ENCODE measurements at regions not wholly inside any gene's neighbourhood (a gene's known extent, or its start where the extent isn't known, plus 50 kb on each side); places are given as distances from the start of the nearest gene placed in this dataset.

GRCh38 chr6:137782166-137783039 lies 84.7 kb upstream of the TNFAIP3 start:
- no peak for TF ChIP-seq JUND (IDR thresholded peaks at IDR 0.05; ENCODE audit: low read depth)
- in situ Hi-C loops (cut with HindIII; ENCODE audit: low pct_unique_long_range_greater_than_20kb, low sequenced_read_pairs): no loop called here
- DNase-seq (ENCODE audit: low read depth in 1 of 2, low spot score in 1 of 2): no peak

DNA sequence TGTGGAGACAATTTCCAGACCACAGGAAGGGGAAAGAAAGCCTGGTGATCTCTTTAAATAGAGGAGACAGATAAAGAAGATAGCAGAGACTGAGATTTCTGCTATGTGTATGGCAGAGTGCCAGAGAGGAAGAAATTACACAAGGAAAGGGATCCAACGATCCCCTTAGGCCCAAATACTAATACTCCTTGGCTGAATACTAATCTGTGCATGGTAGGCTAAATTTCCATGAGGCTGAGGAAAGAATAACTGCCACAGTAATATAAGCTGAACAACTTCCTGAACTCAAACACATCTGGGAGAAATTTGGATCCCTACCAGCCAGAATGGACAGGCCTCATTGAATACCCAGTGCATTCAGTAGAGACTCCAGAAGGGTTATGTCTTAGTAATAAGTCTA lies 83.3 kb upstream of the TNFAIP3 start:
- no peak for DNase-seq (ENCODE audit: low read depth in 1 of 2, low spot score in 1 of 2)
- in situ Hi-C loops (cut with HindIII; ENCODE audit: low pct_unique_long_range_greater_than_20kb, low sequenced_read_pairs): no loop called here
- no peak for TF ChIP-seq JUND (IDR thresholded peaks at IDR 0.05; ENCODE audit: low read depth)

GRCh38 chr6:137784583-137784982 lies 82.5 kb upstream of the TNFAIP3 start:
- in situ Hi-C loops (cut with HindIII; ENCODE audit: low pct_unique_long_range_greater_than_20kb, low sequenced_read_pairs): no loop called here
- no peak for DNase-seq (ENCODE audit: low read depth in 1 of 2, low spot score in 1 of 2)
- no peak for TF ChIP-seq JUND (IDR thresholded peaks at IDR 0.05; ENCODE audit: low read depth)

- DNase-seq (ENCODE audit: low read depth in 1 of 2, low spot score in 1 of 2): no peak
- in situ Hi-C loops (cut with HindIII; ENCODE audit: low pct_unique_long_range_greater_than_20kb, low sequenced_read_pairs): no loop called here
- no peak for TF ChIP-seq JUND (IDR thresholded peaks at IDR 0.05; ENCODE audit: low read depth)
These were observed 80.0 kb upstream of the TNFAIP3 start for GRCh38 chr6:137787016-137787415.

DNA sequence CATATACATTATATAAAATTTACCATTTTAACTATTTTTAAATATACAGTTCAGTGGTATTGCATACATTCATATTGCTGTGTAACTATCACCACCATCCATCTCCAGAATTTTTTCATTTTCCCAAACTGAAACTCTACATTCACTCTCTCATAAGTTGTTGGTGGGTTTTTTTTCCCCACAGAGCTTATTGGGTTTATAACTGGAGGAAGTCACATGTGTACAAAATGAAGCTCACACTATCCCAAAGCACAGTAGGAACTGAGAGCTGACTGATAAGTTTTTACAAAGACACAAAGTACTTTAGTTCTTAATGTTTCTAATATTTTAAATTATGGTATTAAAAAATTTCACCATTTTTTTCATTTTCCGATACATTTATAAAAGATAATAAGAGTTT lies 78.8 kb upstream of the TNFAIP3 start:
- in situ Hi-C loops (cut with HindIII; ENCODE audit: low pct_unique_long_range_greater_than_20kb, low sequenced_read_pairs): no loop called here
- TF ChIP-seq JUND (IDR thresholded peaks at IDR 0.05; ENCODE audit: low read depth): no peak

GRCh38 chr6:137791281-137792159 lies 75.5 kb upstream of the TNFAIP3 start:
- no peak for DNase-seq (ENCODE audit: low read depth in 1 of 2, low spot score in 1 of 2)
- in situ Hi-C loops (cut with HindIII; ENCODE audit: low pct_unique_long_range_greater_than_20kb, low sequenced_read_pairs): no loop called here
- TF ChIP-seq JUND (IDR thresholded peaks at IDR 0.05; ENCODE audit: low read depth): no peak

More for the DNA sequence above, 78.8 kb upstream of the TNFAIP3 start:
- DNase-seq (ENCODE audit: low read depth in 1 of 2, low spot score in 1 of 2): no peak

GRCh38 chr6:137792160-137793033 lies 74.7 kb upstream of the TNFAIP3 start:
- TF ChIP-seq JUND (IDR thresholded peaks at IDR 0.05; ENCODE audit: low read depth): no peak
- no peak for DNase-seq (ENCODE audit: low read depth in 1 of 2, low spot score in 1 of 2)
- in situ Hi-C loops (cut with HindIII; ENCODE audit: low pct_unique_long_range_greater_than_20kb, low sequenced_read_pairs): no loop called here

GRCh38 chr6:137793805-137794515 lies 73.1 kb upstream of the TNFAIP3 start:
- no peak for DNase-seq (ENCODE audit: low read depth in 1 of 2, low spot score in 1 of 2)

DNA sequence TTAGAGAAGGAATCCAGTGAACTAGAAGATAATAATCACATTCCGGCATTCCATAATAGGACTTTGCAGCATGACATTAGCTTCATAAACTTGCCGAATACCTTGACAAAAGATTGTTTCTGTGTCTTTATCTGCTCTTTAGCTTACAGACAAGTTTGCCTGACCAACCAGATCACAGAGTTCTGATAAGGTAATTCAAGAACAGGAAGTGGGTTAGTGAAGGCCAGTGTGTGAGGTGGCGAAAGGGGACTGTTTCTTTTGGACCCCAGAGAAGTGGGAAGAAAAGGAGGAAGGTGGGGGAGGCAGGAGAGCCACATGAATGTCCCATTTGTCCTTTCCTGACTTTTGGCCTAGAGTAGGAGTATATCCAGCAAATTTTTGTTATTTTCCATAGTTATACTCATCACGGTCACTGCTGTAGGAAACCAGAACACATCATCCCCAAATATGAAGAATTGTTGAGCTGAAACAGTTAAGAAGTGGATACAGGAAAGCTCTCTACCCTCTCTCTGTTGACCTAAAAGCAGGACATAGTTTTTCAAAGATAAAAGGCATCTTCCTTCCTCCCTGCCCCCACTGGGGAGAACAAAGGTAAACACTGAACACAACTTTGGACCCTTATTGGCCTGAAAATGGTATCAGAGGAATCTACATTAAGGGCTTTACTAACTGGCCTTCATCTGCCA lies 72.4 kb upstream of the TNFAIP3 start:
- DNase-seq (ENCODE audit: low read depth in 1 of 2, low spot score in 1 of 2): no peak
- in situ Hi-C loops (cut with HindIII; ENCODE audit: low pct_unique_long_range_greater_than_20kb, low sequenced_read_pairs): no loop called here
- TF ChIP-seq JUND (IDR thresholded peaks at IDR 0.05; ENCODE audit: low read depth): no peak

More at GRCh38 chr6:137793805-137794515, 73.1 kb upstream of the TNFAIP3 start:
- in situ Hi-C loops (cut with HindIII; ENCODE audit: low pct_unique_long_range_greater_than_20kb, low sequenced_read_pairs): no loop called here
- TF ChIP-seq JUND (IDR thresholded peaks at IDR 0.05; ENCODE audit: low read depth): no peak

- no peak for TF ChIP-seq JUND (IDR thresholded peaks at IDR 0.05; ENCODE audit: low read depth)
- in situ Hi-C loops (cut with HindIII; ENCODE audit: low pct_unique_long_range_greater_than_20kb, low sequenced_read_pairs): no loop called here
- no peak for DNase-seq (ENCODE audit: low read depth in 1 of 2, low spot score in 1 of 2)
These were observed 71.6 kb upstream of the TNFAIP3 start for GRCh38 chr6:137795501-137795900.

DNA sequence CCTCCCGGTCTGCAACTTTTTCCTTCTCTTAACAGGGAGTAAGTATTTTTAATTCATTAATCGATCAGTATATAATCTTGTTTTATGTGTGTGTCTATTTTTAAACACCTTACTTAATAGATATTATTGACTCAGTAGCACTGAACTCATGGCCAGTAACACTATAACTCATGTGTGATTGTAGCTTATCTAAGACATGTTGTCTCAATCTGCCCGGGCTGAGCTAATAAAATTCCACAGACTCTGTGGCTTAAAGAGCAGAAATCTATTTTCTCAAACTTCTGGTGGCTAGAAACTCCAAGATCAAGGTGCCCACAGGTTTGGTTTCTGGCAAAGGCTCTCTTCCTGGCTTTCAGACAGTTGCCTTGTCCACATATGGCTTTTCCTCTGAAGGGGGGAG lies 68.8 kb upstream of the TNFAIP3 start:
- in situ Hi-C loops (cut with HindIII; ENCODE audit: low pct_unique_long_range_greater_than_20kb, low sequenced_read_pairs): no loop called here
- TF ChIP-seq JUND (IDR thresholded peaks at IDR 0.05; ENCODE audit: low read depth): no peak

More for the DNA sequence above, 68.8 kb upstream of the TNFAIP3 start:
- DNase-seq (ENCODE audit: low read depth in 1 of 2, low spot score in 1 of 2): no peak

Measured in T47D (cell line).